HG03196 (cell line): ENCODE measurements at regions not wholly inside any gene's neighbourhood (a gene's known extent, or its start where the extent isn't known, plus 50 kb on each side); places are given as distances from the start of the nearest gene placed in this dataset.
"Not testable (repeated sequence)": the region's sequence is repeated elsewhere in the genome, so short reads cannot be mapped to it uniquely, and the experiment has no call there.

Experiments
- ATAC-seq: cut with Tn5 transposase; IDR thresholded peaks from one replicate; pipeline ENCODE4 v1.9.1; 2021; ENCODE audit not compliant: unreplicated experiment

DNA sequence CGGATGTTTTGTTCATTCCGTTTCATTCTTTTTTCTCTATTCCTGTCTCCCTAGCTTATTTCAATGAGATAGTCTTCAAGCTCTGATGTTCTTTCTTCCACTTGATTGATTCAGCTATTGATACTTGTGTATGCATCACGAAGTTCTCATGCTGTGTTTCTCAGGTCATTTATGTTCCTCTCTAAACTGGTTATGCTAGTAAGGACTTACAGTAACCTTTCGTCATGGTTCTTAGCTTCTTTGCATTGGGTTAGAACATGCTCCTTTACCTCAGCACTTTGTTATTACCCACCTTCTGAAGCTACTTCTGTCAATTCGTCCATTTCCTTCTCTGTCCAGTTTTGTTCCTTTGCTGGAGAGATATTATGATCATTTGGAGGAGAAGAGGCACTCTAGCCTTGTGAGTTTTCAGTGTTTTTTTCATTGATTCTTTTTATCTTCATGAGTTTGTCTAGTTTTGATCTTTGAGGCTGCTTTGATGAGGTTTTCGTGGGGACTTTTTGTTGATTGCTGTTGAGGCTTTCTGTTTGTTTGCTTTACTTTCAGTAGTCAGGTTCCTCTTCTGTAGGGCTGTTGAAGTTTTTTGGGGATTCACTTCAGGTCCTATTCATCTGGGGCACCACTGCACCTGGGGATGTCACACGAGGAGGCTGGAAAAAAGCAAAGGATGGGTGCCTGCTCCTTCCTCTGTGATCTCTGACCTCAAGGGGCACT lies 496.9 kb upstream of the LRRC7 start:
- ATAC-seq = no peak

DNA sequence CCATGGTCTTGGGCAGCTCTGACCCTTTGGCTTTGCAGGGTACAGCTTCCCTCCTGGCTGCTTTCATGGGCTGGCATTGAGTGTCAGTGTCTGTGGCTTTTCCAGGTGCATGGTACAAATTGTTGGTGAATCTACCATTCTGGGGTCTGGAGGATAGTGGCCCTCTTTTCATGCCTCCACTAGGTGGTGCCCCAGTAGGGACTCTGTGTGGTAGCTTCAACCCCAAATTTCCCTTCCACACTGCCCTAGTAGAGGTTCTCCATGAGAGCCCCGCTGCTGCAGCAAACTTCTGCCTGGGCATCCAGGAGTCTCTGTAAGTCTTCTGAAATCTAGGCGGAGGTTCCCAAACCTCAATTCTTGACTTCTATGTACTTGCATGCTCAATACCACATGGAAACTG lies 494.5 kb upstream of the LRRC7 start:
- ATAC-seq = no peak

DNA sequence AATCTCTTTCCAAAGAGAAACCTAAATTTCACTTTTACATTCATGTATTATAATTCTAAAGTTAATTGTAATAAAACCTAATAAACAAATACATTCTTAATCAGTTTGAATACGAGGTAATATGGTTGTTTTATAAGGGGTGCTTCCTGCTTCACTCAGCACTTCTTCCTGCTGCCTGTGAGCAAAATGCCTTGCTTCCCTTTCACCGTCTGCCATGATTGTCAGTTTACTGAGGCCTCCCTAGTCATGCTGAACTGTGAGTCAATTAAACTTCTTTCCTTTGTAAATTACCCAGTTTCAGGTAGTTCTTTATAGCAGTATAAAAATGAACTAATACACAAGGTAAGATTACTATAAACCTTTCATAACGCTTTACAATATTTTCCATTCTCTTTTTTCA lies 491.1 kb upstream of the LRRC7 start:
- ATAC-seq = no peak

DNA sequence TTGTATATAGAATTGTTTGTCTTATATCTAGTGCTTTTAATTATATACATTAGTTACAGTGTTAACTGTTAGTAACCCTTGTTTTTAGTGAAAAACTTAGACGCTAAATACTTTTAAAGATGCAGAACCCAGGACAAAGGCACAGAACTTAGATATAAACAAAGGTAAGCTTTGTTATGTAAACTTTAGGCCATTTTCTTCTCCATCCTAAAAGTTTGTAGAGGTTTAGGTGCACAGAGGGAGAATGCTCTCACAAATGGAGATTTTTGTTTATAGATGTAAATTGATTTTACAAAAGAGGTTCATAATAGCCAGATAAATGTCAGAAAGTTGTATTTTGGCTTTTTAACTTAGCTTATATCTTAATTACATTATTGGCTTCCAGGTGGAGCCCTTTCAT lies 490.5 kb upstream of the LRRC7 start:
- no peak for ATAC-seq

DNA sequence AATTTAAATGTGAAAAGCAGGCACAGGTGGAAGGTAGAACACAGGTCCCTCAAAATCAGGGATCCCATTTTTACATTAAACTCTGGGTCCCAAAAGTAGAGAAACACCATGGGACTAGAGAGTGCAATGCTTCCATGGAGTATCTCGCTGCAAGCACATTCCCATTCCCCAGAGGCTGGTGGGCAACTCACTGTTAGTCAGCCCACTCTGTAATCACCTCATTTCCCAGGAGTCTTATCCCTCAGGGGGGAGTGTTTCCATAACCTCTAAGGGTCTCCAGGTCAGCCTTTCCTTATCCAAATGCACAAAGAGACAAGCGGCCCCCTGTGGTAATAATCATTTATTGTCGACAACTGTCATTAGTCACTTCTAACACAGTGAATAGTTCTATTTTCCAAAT lies 490.1 kb upstream of the LRRC7 start:
- no peak for ATAC-seq

DNA sequence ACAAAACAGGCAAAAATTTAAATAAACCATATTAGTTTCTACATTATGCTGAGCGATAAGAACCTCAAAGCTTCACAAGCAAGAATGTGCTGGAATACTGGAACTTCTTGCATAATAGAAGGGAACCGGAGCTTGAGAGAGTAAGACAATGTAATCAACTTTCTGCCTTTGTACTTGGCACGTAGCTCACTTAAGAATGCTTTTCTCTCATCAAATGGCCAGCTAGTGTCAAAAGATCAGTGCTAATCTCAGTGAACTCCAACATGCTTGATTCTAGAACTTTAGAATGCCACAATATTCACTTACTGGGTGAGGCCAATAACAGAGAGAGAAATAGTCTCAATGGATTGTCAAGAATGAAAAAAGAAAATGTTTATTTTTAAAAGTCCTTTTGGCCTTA lies 486.1 kb upstream of the LRRC7 start:
- ATAC-seq = no peak

DNA sequence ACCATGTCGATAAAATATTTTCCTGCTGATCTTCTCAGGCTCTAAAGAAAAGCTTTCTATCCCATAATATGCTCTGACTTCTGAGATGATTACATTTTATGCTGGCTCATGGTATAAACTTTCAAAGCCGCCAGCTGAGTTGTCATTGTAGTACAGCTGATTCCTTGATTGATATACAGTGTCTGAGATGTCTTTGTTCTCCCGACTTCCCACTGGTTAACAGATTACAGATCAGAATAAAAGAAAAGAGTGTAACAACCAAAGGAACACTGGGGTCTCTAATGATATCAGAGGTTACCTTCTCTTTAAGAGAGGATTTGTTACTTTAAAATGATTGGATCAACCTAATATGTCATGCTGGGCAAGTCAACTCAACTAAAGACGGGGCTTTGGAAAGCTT lies 485.4 kb upstream of the LRRC7 start:
- no peak for ATAC-seq

DNA sequence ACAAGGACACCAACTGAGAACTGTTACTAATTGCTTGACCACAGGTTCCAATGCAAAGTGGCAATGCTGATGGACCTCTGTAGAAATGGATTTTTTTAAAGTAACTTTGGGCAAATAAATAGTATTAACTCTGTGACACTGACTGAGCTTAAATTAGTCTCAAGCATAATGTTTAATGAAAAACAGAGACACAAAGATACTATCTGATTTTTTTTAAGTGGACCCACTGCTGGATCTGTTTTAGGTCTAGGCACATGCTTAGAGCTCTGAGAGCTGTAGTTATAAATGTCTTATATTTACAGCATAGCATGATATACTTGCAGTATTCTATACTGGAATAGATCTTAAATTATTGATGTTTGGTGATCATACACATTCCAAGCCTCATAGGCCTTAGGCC lies 481.6 kb upstream of the LRRC7 start:
- no peak for ATAC-seq

DNA sequence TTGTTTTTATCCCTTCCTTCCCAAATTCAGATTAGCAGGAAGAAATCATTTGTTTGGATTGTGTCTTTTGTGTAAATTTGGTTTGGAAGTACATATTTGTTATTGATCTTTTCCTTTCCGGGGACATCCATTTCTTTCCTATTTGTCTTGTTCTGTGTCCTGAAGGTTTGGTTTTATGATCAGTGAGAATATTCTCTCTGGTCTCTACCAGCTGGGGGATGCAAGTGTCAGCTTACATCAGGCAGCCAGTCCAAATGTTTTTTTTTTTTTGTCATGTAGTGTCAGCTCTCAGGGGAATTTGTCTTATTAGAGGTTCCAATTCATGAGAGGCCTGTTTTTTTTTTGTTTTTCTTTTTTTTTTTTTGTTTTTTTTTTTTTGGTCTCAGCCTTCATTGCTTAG lies 479.2 kb upstream of the LRRC7 start:
- no peak for ATAC-seq

DNA sequence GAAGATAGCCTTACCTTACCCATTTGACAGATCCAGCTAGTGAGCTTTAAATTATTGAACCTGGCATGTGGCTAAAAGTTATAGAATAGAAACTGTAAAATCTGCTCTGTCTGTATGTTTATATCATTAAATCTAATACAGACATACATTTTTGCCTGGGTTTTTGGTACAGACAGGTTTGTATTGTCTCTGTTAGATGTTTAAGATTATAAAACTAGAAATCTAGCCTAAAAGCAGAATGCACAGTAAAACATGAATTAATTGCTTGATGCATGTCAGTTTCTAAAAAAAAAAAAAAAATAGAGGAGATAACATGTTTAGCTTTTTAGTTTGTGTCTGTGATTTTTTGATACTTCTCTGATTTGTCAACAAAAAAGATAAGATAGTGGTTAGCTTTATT lies 477.6 kb upstream of the LRRC7 start:
- no peak for ATAC-seq

DNA sequence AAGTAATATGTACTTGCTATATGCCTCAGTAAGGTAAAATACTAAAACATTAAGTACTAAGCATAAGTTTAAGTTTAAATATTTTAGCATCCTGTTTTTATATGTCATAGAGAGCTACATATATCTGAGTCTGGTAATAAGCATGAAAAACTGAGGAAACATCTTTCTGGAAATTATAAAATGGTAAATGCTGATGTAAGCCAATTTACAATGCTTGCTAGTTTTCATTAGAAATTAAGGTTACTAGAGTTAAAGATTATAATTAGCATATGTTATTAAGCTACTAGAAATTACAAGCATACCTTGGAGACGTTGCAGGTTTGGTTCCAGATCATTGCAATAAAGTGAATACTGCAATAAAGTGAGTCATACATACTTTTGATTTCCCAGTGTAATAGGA lies 477.0 kb upstream of the LRRC7 start:
- no peak for ATAC-seq

DNA sequence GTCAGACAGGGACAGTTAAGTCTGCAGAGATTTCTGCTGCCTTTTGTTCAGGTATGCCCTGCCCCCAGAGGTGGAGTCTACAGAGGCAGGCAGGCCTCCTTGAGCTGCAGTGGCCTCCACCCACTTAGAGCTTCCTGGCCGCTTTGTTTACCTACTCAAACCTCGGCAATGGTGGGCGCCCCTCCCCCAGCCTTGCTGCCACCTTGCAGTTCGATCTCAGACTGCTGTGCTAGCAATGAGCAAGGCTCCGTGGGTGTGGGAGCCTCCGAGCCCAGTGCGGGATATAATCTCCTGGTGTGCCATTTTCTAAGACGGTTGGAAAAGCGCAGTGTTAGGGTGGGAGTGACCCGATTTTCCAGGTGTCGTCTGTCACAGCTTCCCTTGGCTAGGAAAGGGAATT lies 465.7 kb upstream of the LRRC7 start:
- ATAC-seq = not testable (repeated sequence)

DNA sequence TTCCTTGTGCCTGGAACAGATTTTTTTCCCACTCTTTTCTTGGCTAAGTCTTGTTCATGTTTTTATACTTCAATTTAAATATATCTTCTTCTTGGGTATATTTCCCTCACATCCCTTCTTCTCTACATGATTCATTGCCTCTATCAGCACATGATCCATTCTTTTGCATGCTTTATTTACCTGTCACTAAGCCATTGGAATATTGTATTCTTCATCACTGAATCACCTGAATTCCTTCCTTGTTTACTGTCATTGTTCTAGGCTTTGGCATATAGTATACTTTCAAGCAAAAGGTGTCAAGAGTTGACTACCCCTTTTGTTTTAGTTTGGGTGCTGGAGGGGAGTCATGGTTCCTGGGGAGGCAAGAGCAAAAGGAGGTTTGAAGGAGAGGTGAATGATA lies 464.5 kb upstream of the LRRC7 start:
- no peak for ATAC-seq

DNA sequence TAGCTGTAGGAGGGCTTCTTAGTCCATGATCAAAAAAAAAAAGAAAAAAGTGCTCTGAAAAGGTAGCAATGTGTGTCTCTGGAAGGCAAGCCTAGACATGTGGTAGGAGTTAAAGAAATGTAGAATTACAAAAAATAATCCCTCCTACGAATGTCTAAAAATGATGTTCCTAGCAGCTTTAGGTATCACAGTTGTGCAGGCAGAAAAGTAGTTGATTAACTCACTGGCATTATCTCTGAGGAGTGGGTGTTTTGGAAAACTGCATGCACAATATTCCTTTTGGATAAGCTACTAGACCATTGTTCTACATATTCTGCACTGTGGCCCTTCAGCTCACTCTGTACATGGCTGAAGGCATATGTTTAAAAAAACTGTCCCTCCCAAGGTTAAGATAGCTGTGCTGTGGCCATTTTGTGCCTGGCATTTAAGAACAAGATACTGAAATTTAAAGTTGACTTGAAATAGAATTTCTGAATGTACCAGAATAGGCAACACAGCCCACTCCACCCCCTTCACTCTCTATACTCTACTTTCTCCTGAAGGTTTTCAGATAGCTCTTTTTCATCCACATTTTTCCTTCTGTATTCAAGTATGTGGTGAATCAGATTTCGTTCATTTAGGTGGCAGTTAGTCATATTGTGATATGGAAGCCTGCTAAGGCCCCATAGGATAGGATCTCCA lies 463.9 kb upstream of the LRRC7 start:
- no peak for ATAC-seq

DNA sequence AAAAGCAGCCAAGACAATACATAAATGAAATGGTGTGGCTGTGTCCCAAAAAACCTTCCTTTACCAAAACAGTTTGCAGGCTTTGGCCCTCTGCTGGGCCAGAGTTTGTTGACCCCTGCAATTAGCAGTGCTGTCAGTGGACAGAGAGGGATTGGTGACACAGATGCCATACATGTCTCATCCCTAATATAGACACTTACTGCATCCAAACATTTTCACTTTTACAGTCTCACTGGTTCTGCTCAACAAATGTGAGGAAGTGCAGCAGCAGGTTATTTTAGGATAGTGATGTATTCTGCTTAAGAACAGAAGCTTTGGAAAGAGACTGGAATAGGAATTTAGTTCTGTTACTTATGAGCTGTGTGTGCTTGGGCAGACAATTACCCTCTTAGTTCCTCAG lies 462.8 kb upstream of the LRRC7 start:
- ATAC-seq = no peak

DNA sequence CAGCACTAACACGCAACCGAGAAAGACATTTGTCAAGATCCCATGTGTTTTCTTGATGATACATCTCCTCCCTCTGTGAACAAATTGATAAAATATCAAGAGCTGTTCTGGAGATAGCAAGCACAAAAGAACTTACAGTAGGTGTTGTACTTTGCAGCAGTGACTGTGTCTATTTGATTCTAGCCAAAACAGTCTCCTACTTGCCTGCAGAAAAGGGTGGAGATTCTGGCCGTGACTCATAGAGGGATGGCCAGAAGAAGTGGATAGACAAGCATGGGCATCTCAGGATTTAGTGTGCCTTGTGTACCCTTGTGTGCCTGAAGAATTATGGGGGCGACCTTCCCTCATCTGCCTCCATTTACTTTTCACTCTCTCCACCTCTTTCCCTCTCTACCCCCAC lies 458.4 kb upstream of the LRRC7 start:
- no peak for ATAC-seq

DNA sequence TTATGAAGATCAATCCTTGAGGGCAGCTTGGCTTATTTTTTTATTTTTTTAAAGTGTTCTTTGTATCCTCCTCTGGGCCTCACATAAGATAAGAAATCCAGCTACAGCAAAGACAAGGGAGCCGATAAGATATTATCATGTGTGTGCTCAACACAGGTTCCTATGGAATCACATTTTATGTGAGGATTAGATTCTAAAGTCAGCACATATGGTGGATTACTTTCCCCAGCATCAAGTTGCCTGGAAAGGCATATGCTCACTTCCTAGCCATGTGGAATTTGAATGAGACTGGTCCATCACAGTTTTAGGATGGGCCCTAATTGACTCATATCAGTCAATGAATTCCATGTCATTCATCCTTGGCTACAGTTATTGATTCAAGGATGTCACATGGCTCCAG lies 456.9 kb upstream of the LRRC7 start:
- no peak for ATAC-seq

DNA sequence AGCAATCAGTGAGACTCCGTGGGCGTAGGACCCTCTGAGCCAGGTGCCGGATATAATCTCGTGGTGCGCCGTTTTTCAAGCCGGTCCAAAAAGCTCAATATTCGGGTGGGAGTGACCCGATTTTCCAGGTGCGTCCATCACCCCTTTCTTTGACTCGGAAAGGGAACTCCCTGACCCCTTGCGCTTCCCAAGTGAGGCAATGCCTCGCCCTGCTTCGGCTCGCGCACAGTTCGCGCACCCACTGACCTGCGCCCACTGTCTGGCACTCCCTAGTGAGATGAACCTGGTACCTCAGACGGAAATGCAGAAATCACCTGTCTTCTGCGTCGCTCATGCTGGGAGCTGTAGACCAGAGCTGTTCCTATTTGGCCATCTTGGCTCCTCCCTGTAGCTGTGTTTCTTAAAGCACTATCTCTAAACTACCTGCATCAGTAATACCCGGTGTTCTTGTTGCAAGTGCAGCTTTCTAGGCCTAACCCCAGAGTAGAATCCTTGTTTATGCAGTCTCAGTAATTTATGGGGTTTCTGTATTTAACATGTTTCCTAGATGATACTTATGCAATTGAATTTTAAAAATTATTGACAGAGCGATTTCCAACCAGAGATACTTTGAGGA lies 447.5 kb upstream of the LRRC7 start:
- not testable (repeated sequence) for ATAC-seq

DNA sequence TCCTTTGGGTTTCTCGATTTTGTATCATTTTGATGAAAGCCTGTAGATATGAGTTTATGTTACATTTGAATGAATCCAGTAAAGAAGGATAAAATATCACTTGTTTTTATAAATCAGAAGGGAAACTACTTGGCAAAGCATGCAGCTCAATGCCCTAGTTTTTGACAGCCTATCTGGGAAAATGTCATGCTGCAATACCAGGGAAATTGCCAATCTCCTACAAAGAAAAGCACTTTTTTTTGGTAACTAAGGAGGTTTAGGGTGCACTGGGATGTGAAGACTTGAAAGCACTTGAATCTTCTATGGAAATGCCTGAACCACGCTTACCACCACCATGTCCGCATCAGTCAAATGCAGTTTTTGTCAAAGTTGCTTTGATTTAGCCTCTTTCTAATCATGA lies 446.9 kb upstream of the LRRC7 start:
- ATAC-seq = no peak

DNA sequence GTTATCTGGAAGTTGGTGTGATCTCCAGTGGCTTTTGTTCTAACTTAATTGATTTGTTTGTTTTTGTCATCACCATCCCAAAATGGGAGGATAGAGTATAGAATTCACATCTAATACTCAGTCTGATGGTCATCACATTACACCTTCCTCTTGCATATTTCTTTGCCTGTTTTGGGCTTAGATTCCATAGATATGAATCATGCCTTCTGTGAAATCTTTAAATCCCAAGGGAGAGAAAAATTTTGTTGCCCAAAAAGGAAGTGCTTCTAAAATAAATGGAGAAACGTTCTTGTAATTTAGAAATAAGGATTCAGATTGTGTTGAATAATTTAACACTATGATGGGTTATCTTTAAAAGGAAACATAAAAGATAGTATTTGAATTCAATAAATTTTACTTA lies 446.0 kb upstream of the LRRC7 start:
- no peak for ATAC-seq

DNA sequence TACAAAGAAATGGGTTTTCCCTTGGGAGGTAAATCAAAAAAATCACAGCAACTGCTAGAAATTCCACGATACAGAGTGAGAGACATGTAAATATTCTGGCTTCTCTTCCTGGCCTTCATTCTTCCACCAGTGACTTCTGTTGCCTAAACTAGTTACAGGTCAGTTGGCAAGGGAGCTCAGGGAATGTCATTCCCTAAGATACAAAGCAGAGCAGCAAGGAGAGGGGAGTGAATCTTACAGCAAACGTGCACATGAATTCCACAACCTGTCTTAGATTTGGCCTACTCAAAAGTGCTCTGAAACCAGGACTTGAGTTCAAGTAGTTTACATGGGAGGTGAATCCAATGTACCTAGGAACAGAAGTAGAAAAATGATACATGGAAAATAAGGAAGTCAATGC lies 445.3 kb upstream of the LRRC7 start:
- ATAC-seq = no peak

DNA sequence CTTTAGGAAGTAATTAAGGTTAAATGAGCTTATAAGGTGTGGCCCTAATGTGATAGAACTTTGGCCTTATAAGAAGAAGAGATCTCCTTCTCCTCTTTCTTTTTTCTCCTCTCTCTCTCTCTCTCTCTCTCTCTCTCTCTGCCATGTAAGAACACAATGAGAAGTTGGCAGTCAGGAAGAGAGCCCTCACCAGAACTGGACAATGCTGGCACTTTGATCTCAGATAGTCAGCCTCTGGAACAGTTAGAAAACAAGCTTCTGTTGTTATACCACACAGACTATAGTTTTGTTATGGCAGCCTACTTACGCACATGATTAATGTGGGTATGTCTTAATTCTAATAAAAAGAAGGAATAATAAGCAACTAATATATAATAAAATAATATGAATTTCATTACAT lies 444.2 kb upstream of the LRRC7 start:
- no peak for ATAC-seq

DNA sequence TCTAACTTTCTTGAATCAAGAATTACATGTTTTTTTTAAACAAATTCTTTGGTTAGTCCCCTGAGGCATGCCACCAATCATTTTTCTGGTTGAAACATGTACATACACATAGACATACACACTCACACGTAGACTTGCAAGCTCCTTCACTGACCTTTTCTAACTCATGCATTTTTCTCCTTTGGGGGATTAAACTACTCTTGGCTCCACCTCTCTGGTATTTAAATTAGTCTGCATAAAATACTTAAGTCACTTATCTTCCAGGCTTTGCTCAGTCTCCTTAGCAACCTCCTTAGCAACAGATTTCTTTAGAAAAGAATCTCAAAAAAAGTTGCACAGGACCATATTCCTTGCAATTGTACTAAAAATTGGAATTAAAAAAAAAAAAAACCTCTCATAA lies 440.9 kb upstream of the LRRC7 start:
- no peak for ATAC-seq
